H1 (cell line): ENCODE measurements at regions not wholly inside any gene's neighbourhood (a gene's known extent, or its start where the extent isn't known, plus 50 kb on each side); places are given as distances from the start of the nearest gene placed in this dataset.

Source experiments
- SIRT6 ChIP-seq: IDR thresholded peaks from one replicate; pipeline ENCODE4 v1.7.1; 2012; ENCODE audit warnings: low read length, inconsistent platforms
- USF2 ChIP-seq: IDR thresholded peaks from 2 replicates; pipeline ENCODE4 v1.6.1; 2011; ENCODE audit warnings: low read length, improper control_type of control experiment
- TF ChIP-seq, protein P1 (sequence below): fragments of 300-600 bp; sonication (generic); IDR thresholded peaks from 2 replicates; pipeline ENCODE4 v1.7.1; 2012; ENCODE audit warnings: low read length, moderate library complexity, mild to moderate bottlenecking, inconsistent platforms; ENCODE audit not compliant: insufficient replicate concordance

DNA sequence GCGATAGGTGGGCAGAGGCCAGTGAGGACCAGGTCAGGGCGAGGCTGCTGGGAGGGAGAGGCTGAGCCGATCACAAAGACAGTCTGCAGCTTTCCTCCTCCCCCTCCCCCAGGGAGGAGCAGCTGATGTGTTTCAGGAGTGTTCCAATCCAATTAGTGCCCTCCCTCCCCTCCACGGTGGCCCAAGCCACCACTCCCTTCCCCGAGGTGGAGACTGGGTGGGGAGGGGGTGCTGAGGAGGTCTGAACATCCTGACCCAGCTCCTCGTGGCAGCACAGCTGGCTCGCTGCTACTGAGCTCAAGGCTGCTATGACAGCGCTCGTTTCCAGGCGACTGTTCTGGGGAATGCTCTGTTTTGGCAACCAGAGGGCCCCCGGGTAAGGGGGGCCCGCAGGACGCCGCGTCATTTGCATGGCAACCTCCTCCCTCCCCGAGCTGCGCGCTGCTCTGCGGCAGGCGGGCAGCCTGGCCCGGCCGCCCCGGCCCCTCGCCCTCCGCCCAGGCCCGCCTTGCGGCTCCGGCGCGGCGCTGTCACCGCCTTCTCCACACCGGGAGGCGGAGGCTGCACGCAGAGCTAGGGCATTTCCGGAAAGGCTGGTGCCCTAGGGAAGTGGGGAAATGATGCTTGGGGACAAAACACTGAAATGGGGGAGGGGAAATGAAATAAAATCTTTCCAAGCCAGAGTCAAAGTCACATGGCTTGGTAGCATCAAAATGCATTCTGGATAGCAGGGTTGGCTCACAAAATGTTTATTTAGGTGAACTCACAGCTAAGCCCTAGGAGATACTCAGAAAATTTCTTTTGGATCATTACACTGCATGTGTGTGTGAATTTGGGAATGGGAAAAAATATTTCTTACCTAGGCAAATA is 67.4 kb upstream of the PIM1 start (continued):
- TF ChIP-seq, protein P1, sequence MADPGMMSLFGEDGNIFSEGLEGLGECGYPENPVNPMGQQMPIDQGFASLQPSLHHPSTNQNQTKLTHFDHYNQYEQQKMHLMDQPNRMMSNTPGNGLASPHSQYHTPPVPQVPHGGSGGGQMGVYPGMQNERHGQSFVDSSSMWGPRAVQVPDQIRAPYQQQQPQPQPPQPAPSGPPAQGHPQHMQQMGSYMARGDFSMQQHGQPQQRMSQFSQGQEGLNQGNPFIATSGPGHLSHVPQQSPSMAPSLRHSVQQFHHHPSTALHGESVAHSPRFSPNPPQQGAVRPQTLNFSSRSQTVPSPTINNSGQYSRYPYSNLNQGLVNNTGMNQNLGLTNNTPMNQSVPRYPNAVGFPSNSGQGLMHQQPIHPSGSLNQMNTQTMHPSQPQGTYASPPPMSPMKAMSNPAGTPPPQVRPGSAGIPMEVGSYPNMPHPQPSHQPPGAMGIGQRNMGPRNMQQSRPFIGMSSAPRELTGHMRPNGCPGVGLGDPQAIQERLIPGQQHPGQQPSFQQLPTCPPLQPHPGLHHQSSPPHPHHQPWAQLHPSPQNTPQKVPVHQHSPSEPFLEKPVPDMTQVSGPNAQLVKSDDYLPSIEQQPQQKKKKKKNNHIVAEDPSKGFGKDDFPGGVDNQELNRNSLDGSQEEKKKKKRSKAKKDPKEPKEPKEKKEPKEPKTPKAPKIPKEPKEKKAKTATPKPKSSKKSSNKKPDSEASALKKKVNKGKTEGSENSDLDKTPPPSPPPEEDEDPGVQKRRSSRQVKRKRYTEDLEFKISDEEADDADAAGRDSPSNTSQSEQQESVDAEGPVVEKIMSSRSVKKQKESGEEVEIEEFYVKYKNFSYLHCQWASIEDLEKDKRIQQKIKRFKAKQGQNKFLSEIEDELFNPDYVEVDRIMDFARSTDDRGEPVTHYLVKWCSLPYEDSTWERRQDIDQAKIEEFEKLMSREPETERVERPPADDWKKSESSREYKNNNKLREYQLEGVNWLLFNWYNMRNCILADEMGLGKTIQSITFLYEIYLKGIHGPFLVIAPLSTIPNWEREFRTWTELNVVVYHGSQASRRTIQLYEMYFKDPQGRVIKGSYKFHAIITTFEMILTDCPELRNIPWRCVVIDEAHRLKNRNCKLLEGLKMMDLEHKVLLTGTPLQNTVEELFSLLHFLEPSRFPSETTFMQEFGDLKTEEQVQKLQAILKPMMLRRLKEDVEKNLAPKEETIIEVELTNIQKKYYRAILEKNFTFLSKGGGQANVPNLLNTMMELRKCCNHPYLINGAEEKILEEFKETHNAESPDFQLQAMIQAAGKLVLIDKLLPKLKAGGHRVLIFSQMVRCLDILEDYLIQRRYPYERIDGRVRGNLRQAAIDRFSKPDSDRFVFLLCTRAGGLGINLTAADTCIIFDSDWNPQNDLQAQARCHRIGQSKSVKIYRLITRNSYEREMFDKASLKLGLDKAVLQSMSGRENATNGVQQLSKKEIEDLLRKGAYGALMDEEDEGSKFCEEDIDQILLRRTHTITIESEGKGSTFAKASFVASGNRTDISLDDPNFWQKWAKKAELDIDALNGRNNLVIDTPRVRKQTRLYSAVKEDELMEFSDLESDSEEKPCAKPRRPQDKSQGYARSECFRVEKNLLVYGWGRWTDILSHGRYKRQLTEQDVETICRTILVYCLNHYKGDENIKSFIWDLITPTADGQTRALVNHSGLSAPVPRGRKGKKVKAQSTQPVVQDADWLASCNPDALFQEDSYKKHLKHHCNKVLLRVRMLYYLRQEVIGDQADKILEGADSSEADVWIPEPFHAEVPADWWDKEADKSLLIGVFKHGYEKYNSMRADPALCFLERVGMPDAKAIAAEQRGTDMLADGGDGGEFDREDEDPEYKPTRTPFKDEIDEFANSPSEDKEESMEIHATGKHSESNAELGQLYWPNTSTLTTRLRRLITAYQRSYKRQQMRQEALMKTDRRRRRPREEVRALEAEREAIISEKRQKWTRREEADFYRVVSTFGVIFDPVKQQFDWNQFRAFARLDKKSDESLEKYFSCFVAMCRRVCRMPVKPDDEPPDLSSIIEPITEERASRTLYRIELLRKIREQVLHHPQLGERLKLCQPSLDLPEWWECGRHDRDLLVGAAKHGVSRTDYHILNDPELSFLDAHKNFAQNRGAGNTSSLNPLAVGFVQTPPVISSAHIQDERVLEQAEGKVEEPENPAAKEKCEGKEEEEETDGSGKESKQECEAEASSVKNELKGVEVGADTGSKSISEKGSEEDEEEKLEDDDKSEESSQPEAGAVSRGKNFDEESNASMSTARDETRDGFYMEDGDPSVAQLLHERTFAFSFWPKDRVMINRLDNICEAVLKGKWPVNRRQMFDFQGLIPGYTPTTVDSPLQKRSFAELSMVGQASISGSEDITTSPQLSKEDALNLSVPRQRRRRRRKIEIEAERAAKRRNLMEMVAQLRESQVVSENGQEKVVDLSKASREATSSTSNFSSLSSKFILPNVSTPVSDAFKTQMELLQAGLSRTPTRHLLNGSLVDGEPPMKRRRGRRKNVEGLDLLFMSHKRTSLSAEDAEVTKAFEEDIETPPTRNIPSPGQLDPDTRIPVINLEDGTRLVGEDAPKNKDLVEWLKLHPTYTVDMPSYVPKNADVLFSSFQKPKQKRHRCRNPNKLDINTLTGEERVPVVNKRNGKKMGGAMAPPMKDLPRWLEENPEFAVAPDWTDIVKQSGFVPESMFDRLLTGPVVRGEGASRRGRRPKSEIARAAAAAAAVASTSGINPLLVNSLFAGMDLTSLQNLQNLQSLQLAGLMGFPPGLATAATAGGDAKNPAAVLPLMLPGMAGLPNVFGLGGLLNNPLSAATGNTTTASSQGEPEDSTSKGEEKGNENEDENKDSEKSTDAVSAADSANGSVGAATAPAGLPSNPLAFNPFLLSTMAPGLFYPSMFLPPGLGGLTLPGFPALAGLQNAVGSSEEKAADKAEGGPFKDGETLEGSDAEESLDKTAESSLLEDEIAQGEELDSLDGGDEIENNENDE, result no peak
- TF ChIP-seq USF2 (no peak), SIRT6 (no peak)
